Stimulated activated CD4-positive, alpha-beta T cell treated with anti-CD3 and anti-CD28 coated beads, Interleukin-12 subunit alpha, Interleukin-12 subunit beta, amount 100 ng/mL, for 48 hours (primary cell): ENCODE measurements at regions not wholly inside any gene's neighbourhood (a gene's known extent, or its start where the extent isn't known, plus 50 kb on each side); places are given as distances from the start of the nearest gene placed in this dataset.
"Not testable (repeated sequence)": the region's sequence is repeated elsewhere in the genome, so short reads cannot be mapped to it uniquely, and the experiment has no call there.

Experiments
- DNase-seq, 3 donors: peaks; one replicate each; pipeline ENCODE4 v3.0.0-alpha.2; 2020; ENCODE audit warnings: low read depth in 2 of 3, low spot score in 1 of 3

DNA sequence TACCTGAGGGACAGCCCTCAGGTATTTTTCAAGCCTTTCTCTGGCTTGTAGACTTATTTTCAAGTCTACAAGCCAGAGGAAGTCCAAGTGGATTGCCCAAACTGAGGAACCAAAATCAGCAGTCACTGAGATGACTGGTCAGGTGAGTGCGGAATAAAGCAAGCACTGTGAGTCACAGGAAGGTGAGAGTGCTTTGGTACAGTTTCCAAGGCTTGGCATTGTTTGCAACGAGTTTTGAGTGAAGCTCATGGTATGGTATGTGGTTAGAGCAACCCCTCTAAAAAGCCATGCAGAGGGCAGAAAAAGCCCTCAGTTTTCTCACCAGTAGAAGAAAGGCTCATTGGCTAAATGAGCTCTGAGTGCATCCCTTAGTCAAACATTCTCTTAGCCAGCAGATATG is 112.8 kb upstream of the EOLA2 start:
- no peak for DNase-seq

- no peak for DNase-seq
These were observed 113.9 kb upstream of the EOLA2 start for GRCh38 chrX:150052226-150052625.

DNA sequence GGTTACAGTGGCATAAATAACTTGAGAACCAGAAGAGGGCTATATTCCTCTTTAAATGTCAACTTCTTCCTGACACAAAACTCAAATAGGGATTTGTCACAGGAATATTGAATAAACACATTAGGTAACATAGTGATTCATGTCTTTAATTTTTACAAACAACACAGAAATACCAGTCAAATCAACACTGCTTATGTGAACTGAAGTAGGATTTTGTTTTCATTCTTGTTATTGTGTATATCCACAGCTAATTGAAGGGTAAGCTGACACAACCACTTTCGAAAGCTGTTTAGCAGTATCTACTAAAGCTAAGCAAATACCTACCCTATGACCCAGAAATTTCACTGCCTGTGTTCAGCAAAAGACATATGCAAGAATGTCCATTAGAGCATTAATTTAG is 120.4 kb upstream of the EOLA2 start:
- no peak for DNase-seq

DNA sequence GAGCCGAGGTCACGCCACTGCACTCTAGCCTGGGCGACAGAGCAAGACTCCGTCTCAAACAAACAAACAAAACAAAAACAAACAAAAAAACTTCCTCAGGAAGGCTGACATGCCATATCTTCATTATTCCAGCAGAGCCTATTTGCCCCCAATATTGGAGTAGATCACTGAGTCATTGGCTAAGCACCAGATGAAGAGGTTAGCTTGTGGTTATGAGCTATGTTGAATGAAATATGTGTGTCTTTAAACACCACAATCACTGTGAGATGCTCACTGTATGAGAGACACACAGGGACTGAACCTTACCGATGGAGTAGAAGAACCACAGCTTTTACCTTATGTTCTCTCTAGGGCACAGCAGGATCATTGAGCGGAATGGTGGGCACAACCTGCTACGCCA is 122.1 kb upstream of the EOLA2 start:
- no peak for DNase-seq

- no peak for DNase-seq
These were observed 124.2 kb upstream of the EOLA2 start for GRCh38 chrX:150062292-150063137.

GRCh38 chrX:150063138-150063518 is 124.8 kb upstream of the EOLA2 start:
- no peak for DNase-seq

DNA sequence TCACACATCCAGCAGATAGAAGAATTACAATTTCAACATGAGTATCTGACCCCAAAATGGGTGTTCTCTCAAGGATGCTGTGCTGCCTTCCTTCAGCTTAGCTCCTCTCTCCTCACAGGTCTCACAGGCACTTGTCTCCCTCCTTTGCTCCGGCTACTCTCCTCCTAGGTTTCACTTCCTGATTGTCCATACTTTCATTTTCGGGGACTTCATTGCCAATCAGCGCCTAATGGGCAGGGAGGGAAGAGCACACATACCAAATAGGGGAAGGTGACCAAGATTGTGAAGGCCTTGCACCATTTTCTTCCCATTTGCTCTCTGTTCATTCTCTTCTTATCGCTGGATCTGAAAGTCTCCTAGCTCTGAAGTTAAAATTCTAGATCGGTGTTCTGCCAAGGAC is 125.4 kb upstream of the EOLA2 start:
- no peak for DNase-seq

- DNase-seq, result no peak
These were observed 135.9 kb upstream of the EOLA2 start for GRCh38 chrX:150074175-150074574.

DNA sequence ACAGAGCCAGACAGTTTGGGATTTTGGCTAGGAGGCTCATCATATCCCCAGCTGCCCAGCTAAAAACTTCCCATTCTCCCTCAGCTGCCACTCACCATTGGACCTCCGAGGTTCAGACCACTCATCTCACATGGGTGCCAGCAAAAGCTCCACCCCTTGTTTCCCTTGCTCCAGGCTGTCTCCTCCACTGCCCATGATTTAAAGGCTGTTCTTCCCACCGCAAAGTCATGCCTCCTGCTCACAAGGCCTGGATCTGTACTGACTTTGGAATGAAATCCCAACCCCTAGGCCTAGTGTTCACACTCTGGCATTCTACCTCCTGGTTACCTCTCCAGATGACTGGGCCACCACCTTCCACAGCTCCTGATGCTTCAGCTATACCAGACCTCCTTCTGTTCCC is 142.2 kb upstream of the EOLA2 start:
- DNase-seq, result no peak

DNA sequence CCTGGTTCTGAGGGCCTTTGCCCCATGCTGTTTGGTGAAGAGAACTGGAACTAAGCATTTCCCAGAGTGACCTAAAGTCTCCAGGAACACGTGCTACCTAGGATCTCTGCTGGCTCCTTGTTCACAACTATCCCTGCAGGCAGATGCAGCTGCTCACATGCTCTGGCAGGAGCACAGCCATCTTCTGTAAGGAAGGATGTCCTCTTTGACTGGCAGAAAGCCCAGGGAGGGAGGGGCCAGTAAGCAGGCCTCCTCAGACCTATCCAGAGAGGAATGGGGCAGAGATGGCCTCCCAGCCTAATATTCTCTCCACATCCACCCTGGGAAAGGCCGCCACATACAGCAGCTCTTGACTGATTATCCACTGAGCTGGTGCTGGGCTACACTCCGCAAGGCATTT is 142.8 kb upstream of the EOLA2 start:
- no peak for DNase-seq

DNA sequence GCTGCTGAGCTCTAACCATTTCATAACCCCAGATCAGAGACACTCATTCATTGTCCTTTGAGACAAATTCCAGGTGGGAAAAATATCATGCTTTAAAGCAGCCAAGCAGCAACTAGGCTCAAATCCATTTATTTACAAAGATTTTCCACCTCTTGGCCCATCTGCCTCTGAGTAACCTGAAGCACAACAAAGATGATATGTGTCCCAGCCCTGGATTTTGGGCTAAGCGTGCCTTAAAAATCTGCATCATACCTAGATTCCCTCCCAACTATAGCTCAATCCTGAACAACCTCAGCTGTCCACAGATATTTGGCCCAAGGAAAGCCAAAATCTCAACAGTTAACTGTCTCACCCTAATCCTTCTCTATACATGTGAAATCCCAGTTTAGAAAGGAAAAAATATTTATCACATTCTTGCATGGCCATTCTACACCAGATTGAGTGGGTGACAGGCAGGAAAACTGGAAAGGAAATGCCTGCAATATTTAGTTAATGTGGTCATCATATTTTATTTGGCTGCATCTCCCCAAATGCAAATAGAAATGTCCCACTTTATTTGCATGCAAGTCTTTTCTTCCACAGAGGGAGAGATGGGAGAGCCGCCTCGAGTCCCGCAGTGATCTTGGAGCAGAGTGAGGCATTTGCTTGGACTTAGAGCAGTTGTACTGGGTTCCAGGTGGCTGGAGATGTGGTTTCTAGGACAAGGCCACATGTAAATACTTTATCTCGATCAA is 146.4 kb upstream of the EOLA2 start:
- no peak for DNase-seq

DNA sequence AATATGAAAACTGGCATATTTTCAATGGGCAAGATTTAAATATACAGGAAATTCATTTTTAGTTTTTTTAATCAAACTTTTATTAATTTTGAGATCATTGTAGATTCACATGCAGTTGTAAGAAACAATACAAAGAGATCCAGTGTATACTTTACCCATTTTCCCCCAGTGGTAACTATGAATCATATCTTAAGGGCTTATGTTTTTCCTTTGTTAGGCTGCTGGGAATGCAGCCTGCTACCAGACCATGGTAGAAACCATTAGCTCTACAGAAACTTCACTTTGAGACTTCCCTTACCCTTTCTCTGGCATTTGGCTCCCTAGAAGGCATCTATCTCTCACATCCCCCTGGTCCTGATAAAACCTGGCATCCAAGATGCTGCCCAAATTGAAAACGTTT is 147.6 kb upstream of the EOLA2 start:
- no peak for DNase-seq

GRCh38 chrX:150086371-150086770 is 148.1 kb upstream of the EOLA2 start:
- DNase-seq, result no peak

DNA sequence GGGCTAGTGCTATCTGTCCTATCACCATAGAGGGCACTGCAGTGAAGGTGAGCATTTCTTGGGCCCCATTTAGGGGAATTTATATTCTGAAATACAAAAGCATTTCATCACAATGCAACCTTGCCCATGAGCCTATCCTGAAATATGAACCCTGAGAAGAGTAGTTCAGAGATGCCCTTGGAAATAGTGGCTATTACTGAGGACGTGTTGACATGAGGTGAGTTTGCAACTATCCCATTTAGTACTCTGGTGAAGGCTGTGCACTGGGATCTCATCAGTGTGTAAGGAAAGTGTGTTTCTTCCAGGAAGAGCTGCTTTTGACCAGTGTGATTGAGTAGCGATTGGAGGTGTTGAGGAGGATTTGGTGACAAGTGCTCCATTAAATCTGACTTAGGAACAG is 149.3 kb upstream of the EOLA2 start:
- no peak for DNase-seq

GRCh38 chrX:150088042-150088441 is 149.8 kb upstream of the EOLA2 start:
- no peak for DNase-seq

- no peak for DNase-seq
These were observed 150.7 kb upstream of the EOLA2 start for GRCh38 chrX:150088766-150089518.

DNA sequence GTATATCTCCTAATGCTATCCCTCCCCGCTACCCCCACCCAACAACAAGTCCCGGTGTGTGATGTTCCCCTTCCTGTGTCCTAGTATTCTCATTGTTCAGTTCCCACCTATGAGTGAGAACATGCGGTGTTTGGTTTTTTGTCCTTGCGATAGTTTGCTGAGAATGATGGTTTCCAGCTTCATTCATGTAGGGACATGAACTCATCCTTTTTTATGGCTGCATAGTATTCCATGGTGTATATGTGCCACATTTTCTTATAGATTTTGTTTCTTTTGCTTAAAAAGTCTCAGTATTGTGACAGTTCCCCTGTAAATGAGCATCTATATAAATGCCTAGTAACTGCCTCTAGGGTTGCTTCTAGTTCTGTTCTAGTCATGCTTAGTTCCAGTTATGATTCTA is 153.0 kb upstream of the EOLA2 start:
- not testable (repeated sequence) for DNase-seq

GRCh38 chrX:150092549-150092948 is 154.3 kb upstream of the EOLA2 start:
- no peak for DNase-seq

GRCh38 chrX:150094375-150094774 is 156.1 kb upstream of the EOLA2 start:
- DNase-seq, result no peak

- DNase-seq, result no peak
These were observed 156.7 kb upstream of the EOLA2 start for GRCh38 chrX:150094996-150095395.

DNA sequence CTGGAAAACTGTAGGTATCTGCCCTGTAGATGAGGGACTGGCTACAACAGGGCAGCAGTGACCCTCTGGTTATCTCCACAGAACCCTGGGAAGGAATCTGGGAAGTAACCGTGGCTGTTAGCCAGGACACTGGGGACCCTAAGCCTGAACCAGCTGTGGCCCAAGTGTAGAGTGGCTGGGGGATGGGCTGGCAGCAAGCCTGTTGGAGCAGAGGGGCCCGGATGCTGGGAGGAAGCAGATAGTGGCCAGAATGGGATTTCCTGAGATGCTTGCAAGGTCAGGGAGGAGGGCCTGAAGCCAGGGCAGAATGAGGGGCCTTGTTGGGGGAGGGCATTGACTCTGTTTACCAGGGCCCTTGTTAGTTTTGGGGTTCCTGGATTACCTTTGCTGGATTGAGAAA is 161.0 kb upstream of the EOLA2 start:
- no peak for DNase-seq

- no peak for DNase-seq
These were observed 162.0 kb upstream of the EOLA2 start for GRCh38 chrX:150100261-150100660.
